ENCODE measurements at regions not wholly inside any gene's neighbourhood (a gene's known extent, or its start where the extent isn't known, plus 50 kb on each side); places are given as distances from the start of the nearest gene placed in this dataset.

GRCh38 chr20:4509825-4510522, 176.3 kb upstream of the PRNP start:
- H3K9ac ChIP-seq (ENCODE audit: low read length), result no peak overlapping the region
- H3K36me3 ChIP-seq (ENCODE audit: insufficient read depth, low read length), result no peaks in the 10 kb centered on the region
- H3K4me1 ChIP-seq (ENCODE audit: insufficient read depth, low read length), result no peaks in the 10 kb centered on the region
- H3K27me3 ChIP-seq (ENCODE audit: control insufficient read depth in 1 of 2, insufficient read depth in 2 of 2, low read length in 2 of 2), result no peaks in the 10 kb centered on the region
- no peak overlapping the region for H3K27ac ChIP-seq (ENCODE audit: low read depth, low read length)
- H3K4me3 ChIP-seq (ENCODE audit: low read depth in 1 of 2, low read length in 2 of 2), result no peak overlapping the region
- no peaks in the 10 kb centered on the region for H3K9me3 ChIP-seq (ENCODE audit: low read length)

- Histone ChIP-seq H3K9me3 (ENCODE audit: low read length) (no peaks in the 10 kb centered on the region), H3K27me3 (ENCODE audit: control insufficient read depth in 1 of 2, insufficient read depth in 2 of 2, low read length in 2 of 2) (no peaks in the 10 kb centered on the region), H3K27ac (ENCODE audit: low read depth, low read length) (no peak overlapping the region), H3K9ac (ENCODE audit: low read length) (no peak overlapping the region), H3K36me3 (ENCODE audit: insufficient read depth, low read length) (no peaks in the 10 kb centered on the region), H3K4me1 (ENCODE audit: insufficient read depth, low read length) (no peaks in the 10 kb centered on the region), H3K4me3 (ENCODE audit: low read depth in 1 of 2, low read length in 2 of 2) (no peak overlapping the region)
These were observed 177.5 kb upstream of the PRNP start for GRCh38 chr20:4508773-4509172.

- H3K27ac ChIP-seq (ENCODE audit: low read depth, low read length), result no peak overlapping the region
- no peak overlapping the region for H3K9ac ChIP-seq (ENCODE audit: low read length)
- no peaks in the 10 kb centered on the region for H3K4me1 ChIP-seq (ENCODE audit: insufficient read depth, low read length)
- no peaks in the 10 kb centered on the region for H3K27me3 ChIP-seq (ENCODE audit: control insufficient read depth in 1 of 2, insufficient read depth in 2 of 2, low read length in 2 of 2)
- no peaks in the 10 kb centered on the region for H3K9me3 ChIP-seq (ENCODE audit: low read length)
- no peaks in the 10 kb centered on the region for H3K36me3 ChIP-seq (ENCODE audit: insufficient read depth, low read length)
- H3K4me3 ChIP-seq (ENCODE audit: low read depth in 1 of 2, low read length in 2 of 2), result no peak overlapping the region
These were observed 179.0 kb upstream of the PRNP start for GRCh38 chr20:4507288-4507719.

GRCh38 chr20:4504814-4505213, 181.4 kb upstream of the PRNP start:
- no peaks in the 10 kb centered on the region for H3K27me3 ChIP-seq (ENCODE audit: control insufficient read depth in 1 of 2, insufficient read depth in 2 of 2, low read length in 2 of 2)
- no peaks in the 10 kb centered on the region for H3K36me3 ChIP-seq (ENCODE audit: insufficient read depth, low read length)
- H3K4me3 ChIP-seq (ENCODE audit: low read depth in 1 of 2, low read length in 2 of 2), result no peak overlapping the region
- H3K4me1 ChIP-seq (ENCODE audit: insufficient read depth, low read length), result no peaks in the 10 kb centered on the region
- no peak overlapping the region for H3K9ac ChIP-seq (ENCODE audit: low read length)
- H3K27ac ChIP-seq (ENCODE audit: low read depth, low read length), result no peak overlapping the region
- no peaks in the 10 kb centered on the region for H3K9me3 ChIP-seq (ENCODE audit: low read length)

- no peaks in the 10 kb centered on the region for H3K36me3 ChIP-seq (ENCODE audit: insufficient read depth, low read length)
- H3K9ac ChIP-seq (ENCODE audit: low read length), result no peak overlapping the region
- no peak overlapping the region for H3K4me3 ChIP-seq (ENCODE audit: low read depth in 1 of 2, low read length in 2 of 2)
- H3K27ac ChIP-seq (ENCODE audit: low read depth, low read length), result no peak overlapping the region
- H3K9me3 ChIP-seq (ENCODE audit: low read length), result no peaks in the 10 kb centered on the region
- H3K27me3 ChIP-seq (ENCODE audit: control insufficient read depth in 1 of 2, insufficient read depth in 2 of 2, low read length in 2 of 2), result no peaks in the 10 kb centered on the region
- no peaks in the 10 kb centered on the region for H3K4me1 ChIP-seq (ENCODE audit: insufficient read depth, low read length)
These were observed 183.5 kb upstream of the PRNP start for GRCh38 chr20:4502756-4503155.

GRCh38 chr20:4493386-4493785, 192.9 kb upstream of the PRNP start:
- no peak overlapping the region for H3K4me3 ChIP-seq (ENCODE audit: low read depth in 1 of 2, low read length in 2 of 2)
- no peaks in the 10 kb centered on the region for H3K27me3 ChIP-seq (ENCODE audit: control insufficient read depth in 1 of 2, insufficient read depth in 2 of 2, low read length in 2 of 2)
- H3K4me1 ChIP-seq (ENCODE audit: insufficient read depth, low read length), result no peaks in the 10 kb centered on the region
- no peaks in the 10 kb centered on the region for H3K36me3 ChIP-seq (ENCODE audit: insufficient read depth, low read length)
- H3K27ac ChIP-seq (ENCODE audit: low read depth, low read length), result no peak overlapping the region
- H3K9ac ChIP-seq (ENCODE audit: low read length), result no peak overlapping the region
- H3K9me3 ChIP-seq (ENCODE audit: low read length), result no peaks in the 10 kb centered on the region

GRCh38 chr20:4491643-4492042, 194.6 kb upstream of the PRNP start:
- Histone ChIP-seq H3K4me3 (ENCODE audit: low read depth in 1 of 2, low read length in 2 of 2) (no peak overlapping the region), H3K36me3 (ENCODE audit: insufficient read depth, low read length) (no peaks in the 10 kb centered on the region), H3K27ac (ENCODE audit: low read depth, low read length) (no peak overlapping the region), H3K27me3 (ENCODE audit: control insufficient read depth in 1 of 2, insufficient read depth in 2 of 2, low read length in 2 of 2) (no peaks in the 10 kb centered on the region), H3K9me3 (ENCODE audit: low read length) (no peaks in the 10 kb centered on the region), H3K4me1 (ENCODE audit: insufficient read depth, low read length) (no peaks in the 10 kb centered on the region), H3K9ac (ENCODE audit: low read length) (no peak overlapping the region)

GRCh38 chr20:4490606-4491280, 195.5 kb upstream of the PRNP start:
- Histone ChIP-seq H3K9ac (ENCODE audit: low read length) (no peak overlapping the region), H3K36me3 (ENCODE audit: insufficient read depth, low read length) (no peaks in the 10 kb centered on the region), H3K4me1 (ENCODE audit: insufficient read depth, low read length) (no peaks in the 10 kb centered on the region), H3K4me3 (ENCODE audit: low read depth in 1 of 2, low read length in 2 of 2) (no peak overlapping the region), H3K9me3 (ENCODE audit: low read length) (no peaks in the 10 kb centered on the region), H3K27me3 (ENCODE audit: control insufficient read depth in 1 of 2, insufficient read depth in 2 of 2, low read length in 2 of 2) (no peaks in the 10 kb centered on the region), H3K27ac (ENCODE audit: low read depth, low read length) (no peak overlapping the region)

- Histone ChIP-seq H3K9me3 (ENCODE audit: low read length) (no peaks in the 10 kb centered on the region), H3K4me3 (ENCODE audit: low read depth in 1 of 2, low read length in 2 of 2) (no peak overlapping the region), H3K9ac (ENCODE audit: low read length) (no peak overlapping the region), H3K27ac (ENCODE audit: low read depth, low read length) (no peak overlapping the region), H3K4me1 (ENCODE audit: insufficient read depth, low read length) (no peaks in the 10 kb centered on the region), H3K36me3 (ENCODE audit: insufficient read depth, low read length) (no peaks in the 10 kb centered on the region), H3K27me3 (ENCODE audit: control insufficient read depth in 1 of 2, insufficient read depth in 2 of 2, low read length in 2 of 2) (no peaks in the 10 kb centered on the region)
These were observed 196.2 kb upstream of the PRNP start for GRCh38 chr20:4490045-4490444.

GRCh38 chr20:4488407-4489339, 197.6 kb upstream of the PRNP start:
- H3K27me3 ChIP-seq (ENCODE audit: control insufficient read depth in 1 of 2, insufficient read depth in 2 of 2, low read length in 2 of 2), result no peaks in the 10 kb centered on the region
- no peaks in the 10 kb centered on the region for H3K36me3 ChIP-seq (ENCODE audit: insufficient read depth, low read length)
- no peak overlapping the region for H3K27ac ChIP-seq (ENCODE audit: low read depth, low read length)
- H3K4me3 ChIP-seq (ENCODE audit: low read depth in 1 of 2, low read length in 2 of 2), result no peak overlapping the region
- H3K9me3 ChIP-seq (ENCODE audit: low read length), result no peaks in the 10 kb centered on the region
- no peaks in the 10 kb centered on the region for H3K4me1 ChIP-seq (ENCODE audit: insufficient read depth, low read length)
- no peak overlapping the region for H3K9ac ChIP-seq (ENCODE audit: low read length)

GRCh38 chr20:4484379-4484997, 201.8 kb upstream of the PRNP start:
- Histone ChIP-seq H3K36me3 (ENCODE audit: insufficient read depth, low read length) (no peaks in the 10 kb centered on the region), H3K27me3 (ENCODE audit: control insufficient read depth in 1 of 2, insufficient read depth in 2 of 2, low read length in 2 of 2) (no peaks in the 10 kb centered on the region), H3K27ac (ENCODE audit: low read depth, low read length) (no peak overlapping the region), H3K9ac (ENCODE audit: low read length) (no peak overlapping the region), H3K4me3 (ENCODE audit: low read depth in 1 of 2, low read length in 2 of 2) (no peak overlapping the region), H3K9me3 (ENCODE audit: low read length) (no peaks in the 10 kb centered on the region), H3K4me1 (ENCODE audit: insufficient read depth, low read length) (no peaks in the 10 kb centered on the region)
